22Rv1 (cell line): ENCODE measurements at regions not wholly inside any gene's neighbourhood (a gene's known extent, or its start where the extent isn't known, plus 50 kb on each side); places are given as distances from the start of the nearest gene placed in this dataset.

Experiments used
- ZFX ChIP-seq: fragments of 450-650 bp; IDR thresholded peaks from 2 replicates; pipeline ENCODE4 v1.6.1; 2017; ENCODE audit warnings: antibody characterized with exemption, borderline replicate concordance
- TF ChIP-seq, protein P1 (sequence below): fragments of 450-650 bp; IDR thresholded peaks from 2 replicates; pipeline ENCODE4 v1.5.1; 2017; ENCODE audit warnings: mild to moderate bottlenecking

DNA sequence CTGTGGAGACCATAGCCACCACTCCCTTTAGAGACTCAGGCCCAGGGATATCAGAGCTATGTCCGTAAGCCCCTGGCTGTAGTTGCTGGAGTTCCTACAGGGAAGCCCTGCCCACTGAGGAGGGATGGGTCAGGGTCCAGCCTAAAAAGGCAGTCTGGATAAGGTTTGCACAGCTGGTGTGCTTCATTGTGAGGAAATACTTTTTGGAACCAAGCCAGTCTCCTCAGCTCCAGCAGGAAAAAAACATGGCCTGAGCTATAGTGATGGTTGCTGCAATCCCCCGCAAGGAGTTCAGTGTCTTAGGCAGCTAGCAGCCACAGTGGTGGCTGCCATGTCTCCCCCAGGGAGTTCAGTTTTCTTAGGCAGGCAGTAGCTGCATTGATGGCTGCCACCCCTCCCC lies 52.6 kb upstream of the CYP2C8 start:
- TF ChIP-seq, protein P1, sequence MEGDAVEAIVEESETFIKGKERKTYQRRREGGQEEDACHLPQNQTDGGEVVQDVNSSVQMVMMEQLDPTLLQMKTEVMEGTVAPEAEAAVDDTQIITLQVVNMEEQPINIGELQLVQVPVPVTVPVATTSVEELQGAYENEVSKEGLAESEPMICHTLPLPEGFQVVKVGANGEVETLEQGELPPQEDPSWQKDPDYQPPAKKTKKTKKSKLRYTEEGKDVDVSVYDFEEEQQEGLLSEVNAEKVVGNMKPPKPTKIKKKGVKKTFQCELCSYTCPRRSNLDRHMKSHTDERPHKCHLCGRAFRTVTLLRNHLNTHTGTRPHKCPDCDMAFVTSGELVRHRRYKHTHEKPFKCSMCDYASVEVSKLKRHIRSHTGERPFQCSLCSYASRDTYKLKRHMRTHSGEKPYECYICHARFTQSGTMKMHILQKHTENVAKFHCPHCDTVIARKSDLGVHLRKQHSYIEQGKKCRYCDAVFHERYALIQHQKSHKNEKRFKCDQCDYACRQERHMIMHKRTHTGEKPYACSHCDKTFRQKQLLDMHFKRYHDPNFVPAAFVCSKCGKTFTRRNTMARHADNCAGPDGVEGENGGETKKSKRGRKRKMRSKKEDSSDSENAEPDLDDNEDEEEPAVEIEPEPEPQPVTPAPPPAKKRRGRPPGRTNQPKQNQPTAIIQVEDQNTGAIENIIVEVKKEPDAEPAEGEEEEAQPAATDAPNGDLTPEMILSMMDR, result no peak
- no peak for TF ChIP-seq ZFX
